Vagina (tissue), 2 donors: ENCODE measurements at regions not wholly inside any gene's neighbourhood (a gene's known extent, or its start where the extent isn't known, plus 50 kb on each side); places are given as distances from the start of the nearest gene placed in this dataset.

ENCODE experiments used
- CTCF ChIP-seq, 3 experiments: fragments of 450-650 bp in 2 of 3; fragments of 200-600 bp in 1 of 3; sonication (generic) in 1 of 3; IDR thresholded peaks; one replicate each; pipeline ENCODE4 v1.5.1; 2017 to 2019; ENCODE audit warnings: antibody characterized with exemption in 3 of 3, mild to moderate bottlenecking in 2 of 3, moderate library complexity in 2 of 3
- POLR2A ChIP-seq, 2 donors: fragments of 450-650 bp; IDR thresholded peaks; one replicate each; pipeline ENCODE4 v1.6.1; 2017; ENCODE audit warnings: antibody characterized with exemption in 2 of 2, mild to moderate bottlenecking in 2 of 2, moderate library complexity in 2 of 2

GRCh38 chr5:142244440-142244839, 80.4 kb downstream of the SPRY4 start:
- TF ChIP-seq CTCF (IDR thresholded peaks at IDR 0.05): no peak
- no peak for TF ChIP-seq POLR2A (IDR thresholded peaks at IDR 0.05)
